Smooth muscle cell (in vitro differentiated cells): ENCODE measurements at regions not wholly inside any gene's neighbourhood (a gene's known extent, or its start where the extent isn't known, plus 50 kb on each side); places are given as distances from the start of the nearest gene placed in this dataset.

ENCODE experiments used
- DNase-seq: peaks from one replicate; lab custom pipeline; 2025; ENCODE audit not compliant: unreplicated experiment; lab: John Stamatoyannopoulos, UW
- H2AFZ ChIP-seq: fragments of 200-600 bp; sonication (generic); 2 replicates; pipeline ENCODE4 v1.6.0; 2016; ENCODE audit warnings: antibody characterized with exemption, low read depth, mild to moderate bottlenecking
- H3F3A ChIP-seq: fragments of 200-600 bp; sonication (generic); 2 replicates; pipeline ENCODE4 v1.6.0; 2017; ENCODE audit warnings: antibody characterized with exemption, low read depth
- H3K27ac ChIP-seq: fragments of 200-600 bp; sonication (generic); 2 replicates; pipeline ENCODE4 v1.5.1; 2016; ENCODE audit warnings: low read depth, mild to moderate bottlenecking
- H3K27me3 ChIP-seq: fragments of 200-600 bp; sonication (generic); 2 replicates; pipeline ENCODE4 v1.6.1; 2016; ENCODE audit warnings: low read depth, mild to moderate bottlenecking
- H3K36me3 ChIP-seq: fragments of 200-600 bp; sonication (generic); 2 replicates; pipeline ENCODE4 v1.5.1; 2016; ENCODE audit warnings: low read depth
- H3K4me1 ChIP-seq: fragments of 200-600 bp; sonication (generic); 2 replicates; pipeline ENCODE4 v1.5.1; 2016; ENCODE audit warnings: low read depth
- H3K4me2 ChIP-seq: fragments of 200-600 bp; sonication (generic); 2 replicates; pipeline ENCODE4 v1.6.0; 2016; ENCODE audit warnings: mild to moderate bottlenecking
- H3K4me3 ChIP-seq: fragments of 200-600 bp; sonication (generic); 2 replicates; pipeline ENCODE4 v1.5.1; 2016; ENCODE audit warnings: mild to moderate bottlenecking
- H3K79me2 ChIP-seq: fragments of 200-600 bp; sonication (generic); 2 replicates; pipeline ENCODE4 v1.6.0; 2016; ENCODE audit warnings: low read depth, mild to moderate bottlenecking
- H3K9ac ChIP-seq: fragments of 200-600 bp; sonication (generic); 2 replicates; pipeline ENCODE4 v1.6.0; 2016; ENCODE audit warnings: low read depth
- H3K9me3 ChIP-seq: fragments of 200-600 bp; sonication (generic); replicated peaks from 2 replicates; pipeline ENCODE4 v1.5.1; 2016; ENCODE audit warnings: low read depth
- H4K20me1 ChIP-seq: fragments of 200-600 bp; sonication (generic); 2 replicates; pipeline ENCODE4 v1.6.0; 2016; ENCODE audit warnings: low read depth
- WGBS: methylation state at CpG from one replicate; pipeline ENCODE4 v1.1.7; 2016; ENCODE audit warnings: low lambda C conversion rate; 5-methylcytosine and 5-hydroxymethylcytosine counted together
- TF ChIP-seq, protein P1 (sequence below): fragments of 200-600 bp; sonication (generic); IDR thresholded peaks from 2 replicates; pipeline ENCODE4 v1.5.1; 2017; ENCODE audit warnings: borderline replicate concordance, mild to moderate bottlenecking, antibody characterized with exemption; ENCODE audit not compliant: insufficient read depth, poor library complexity, severe bottlenecking

DNA sequence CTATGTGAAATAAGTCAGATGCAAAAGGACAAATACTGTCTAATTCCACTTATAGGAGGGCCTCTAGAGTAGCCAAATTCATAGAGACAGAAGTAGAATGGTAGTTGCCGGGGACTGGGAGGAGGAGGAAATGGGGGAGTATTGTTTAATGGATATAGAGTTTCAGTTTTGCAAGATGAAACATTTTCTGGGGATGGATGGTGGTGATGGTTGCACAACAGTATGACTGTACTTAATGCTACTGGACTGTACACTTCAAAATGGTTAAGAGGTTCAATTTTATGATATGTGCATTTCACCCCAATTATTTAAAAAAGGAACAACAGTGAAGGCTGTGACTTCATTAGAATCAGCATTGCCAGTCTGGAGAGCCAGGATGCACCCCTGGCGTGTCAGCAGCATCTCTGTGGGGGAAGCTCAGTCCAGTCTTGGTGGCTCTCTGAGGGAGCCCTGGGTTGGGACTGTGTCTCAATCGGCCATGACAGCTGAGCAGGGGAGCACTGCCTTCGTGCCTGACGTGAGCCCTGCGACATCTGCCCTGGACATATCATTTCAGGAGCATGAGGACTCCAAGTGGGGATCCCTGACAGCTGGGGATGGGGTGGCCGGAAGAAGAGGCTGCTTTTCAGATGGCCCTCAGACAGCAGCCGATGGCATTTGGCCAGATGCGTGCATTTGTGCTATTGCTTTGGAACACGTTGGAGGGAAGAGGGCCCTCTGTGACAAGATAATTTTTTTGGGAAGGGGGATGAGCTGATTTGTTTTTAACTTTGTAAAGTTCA lies 130.8 kb upstream of the STC2 start:
- Histone ChIP-seq H3F3A (peaks cover 22% of the 10 kb centered on the region), H3K4me2 (no peak overlapping the region), H3K27me3 (no peaks in the 10 kb centered on the region), H3K9me3 (no peaks in the 10 kb centered on the region), H3K36me3 (no peaks in the 10 kb centered on the region), H3K79me2 (no peaks in the 10 kb centered on the region), H2AFZ (no peak overlapping the region), H3K4me3 (no peak overlapping the region), H3K4me1 (peaks cover 10% of the 10 kb centered on the region), H3K27ac (no peak overlapping the region), H3K9ac (no peak overlapping the region), H4K20me1 (no peaks in the 10 kb centered on the region)
- no peak for DNase-seq
- WGBS = 83% methylated on average over 10 of the region's 10 CpGs
- TF ChIP-seq, protein P1, sequence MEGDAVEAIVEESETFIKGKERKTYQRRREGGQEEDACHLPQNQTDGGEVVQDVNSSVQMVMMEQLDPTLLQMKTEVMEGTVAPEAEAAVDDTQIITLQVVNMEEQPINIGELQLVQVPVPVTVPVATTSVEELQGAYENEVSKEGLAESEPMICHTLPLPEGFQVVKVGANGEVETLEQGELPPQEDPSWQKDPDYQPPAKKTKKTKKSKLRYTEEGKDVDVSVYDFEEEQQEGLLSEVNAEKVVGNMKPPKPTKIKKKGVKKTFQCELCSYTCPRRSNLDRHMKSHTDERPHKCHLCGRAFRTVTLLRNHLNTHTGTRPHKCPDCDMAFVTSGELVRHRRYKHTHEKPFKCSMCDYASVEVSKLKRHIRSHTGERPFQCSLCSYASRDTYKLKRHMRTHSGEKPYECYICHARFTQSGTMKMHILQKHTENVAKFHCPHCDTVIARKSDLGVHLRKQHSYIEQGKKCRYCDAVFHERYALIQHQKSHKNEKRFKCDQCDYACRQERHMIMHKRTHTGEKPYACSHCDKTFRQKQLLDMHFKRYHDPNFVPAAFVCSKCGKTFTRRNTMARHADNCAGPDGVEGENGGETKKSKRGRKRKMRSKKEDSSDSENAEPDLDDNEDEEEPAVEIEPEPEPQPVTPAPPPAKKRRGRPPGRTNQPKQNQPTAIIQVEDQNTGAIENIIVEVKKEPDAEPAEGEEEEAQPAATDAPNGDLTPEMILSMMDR = no peak

DNA sequence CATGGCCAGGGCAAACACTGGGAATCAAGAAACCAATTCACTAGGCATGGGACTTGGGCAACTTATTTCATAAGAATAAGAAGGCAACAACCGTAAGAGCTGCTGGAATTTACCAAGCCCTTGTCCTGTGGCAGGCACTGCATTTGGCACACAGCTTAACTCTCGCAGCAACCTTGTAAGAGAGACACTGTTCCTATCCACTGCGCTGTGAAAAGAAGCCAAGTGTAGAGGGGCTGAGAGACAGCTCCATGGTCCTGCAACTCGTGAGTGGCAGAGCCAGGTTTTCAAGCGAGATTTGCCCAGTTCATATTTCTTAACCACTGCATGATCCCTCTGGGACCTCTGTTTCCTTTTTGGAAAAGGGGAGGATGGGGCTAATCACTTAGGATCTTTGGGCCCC lies 129.3 kb upstream of the STC2 start:
- Histone ChIP-seq H3K27ac (peak overlapping the region; percentile 99), H3K4me2 (no peak overlapping the region), H3K4me3 (no peak overlapping the region), H3K9ac (peak overlapping the region; percentile 5), H3K9me3 (no peaks in the 10 kb centered on the region), H3F3A (peaks cover 37% of the 10 kb centered on the region), H4K20me1 (no peaks in the 10 kb centered on the region), H3K27me3 (no peaks in the 10 kb centered on the region), H3K4me1 (peaks cover 14% of the 10 kb centered on the region), H3K79me2 (no peaks in the 10 kb centered on the region), H3K36me3 (no peaks in the 10 kb centered on the region), H2AFZ (no peak overlapping the region)
- TF ChIP-seq, protein P1 = no peak
- 49% methylated on average over 5 of the region's 5 CpGs for WGBS
- no peak for DNase-seq

GRCh38 chr5:173456751-173457171 lies 128.5 kb upstream of the STC2 start:
- Histone ChIP-seq H3K27ac (peak overlapping the region; percentile 99), H4K20me1 (no peaks in the 10 kb centered on the region), H3F3A (peaks cover 38% of the 10 kb centered on the region), H3K9me3 (no peaks in the 10 kb centered on the region), H3K36me3 (no peaks in the 10 kb centered on the region), H3K27me3 (no peaks in the 10 kb centered on the region), H2AFZ (no peak overlapping the region), H3K79me2 (no peaks in the 10 kb centered on the region), H3K4me2 (peak overlapping the region; percentile 16), H3K4me1 (peaks cover 14% of the 10 kb centered on the region), H3K4me3 (no peak overlapping the region), H3K9ac (peak overlapping the region; percentile 5)
- WGBS = 60% methylated on average over 5 of the region's 5 CpGs
- no peak for DNase-seq
- TF ChIP-seq, protein P1 = no peak

DNA sequence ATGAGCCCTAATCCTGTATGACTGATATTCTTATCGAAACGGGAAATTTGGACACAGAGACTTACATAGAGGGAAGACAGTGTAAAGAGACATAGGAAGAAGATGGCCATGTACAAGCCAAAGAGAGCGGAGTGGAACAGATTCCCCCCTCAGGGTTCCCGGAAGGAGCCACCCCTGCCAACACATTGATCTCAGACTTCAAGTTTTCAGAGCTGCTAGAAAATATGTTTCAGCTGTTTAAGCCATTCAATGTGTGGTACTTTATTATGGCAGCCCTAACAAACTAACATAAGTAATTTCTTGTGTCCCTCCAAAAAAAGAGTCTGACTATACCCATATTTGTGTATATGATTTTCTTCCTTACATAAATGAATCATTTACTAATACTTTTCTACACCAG lies 128.0 kb upstream of the STC2 start:
- peak overlapping the region; percentile 99 for H3K27ac ChIP-seq
- TF ChIP-seq, protein P1 = no peak
- no peaks in the 10 kb centered on the region for H3K9me3 ChIP-seq
- WGBS = 93% methylated on average over 4 of the region's 4 CpGs
- no peak for DNase-seq
- H4K20me1 ChIP-seq = no peaks in the 10 kb centered on the region
- H3K4me1 ChIP-seq = peaks cover 14% of the 10 kb centered on the region
- peak overlapping the region; percentile 93 for H3K9ac ChIP-seq
- no peaks in the 10 kb centered on the region for H3K27me3 ChIP-seq
- H2AFZ ChIP-seq = no peak overlapping the region
- H3K36me3 ChIP-seq = no peaks in the 10 kb centered on the region
- H3K4me2 ChIP-seq = peak overlapping the region; percentile 31
- no peaks in the 10 kb centered on the region for H3K79me2 ChIP-seq
- peaks cover 42% of the 10 kb centered on the region for H3F3A ChIP-seq
- no peak overlapping the region for H3K4me3 ChIP-seq
